ENCODE measurements at regions not wholly inside any gene's neighbourhood (a gene's known extent, or its start where the extent isn't known, plus 50 kb on each side); places are given as distances from the start of the nearest gene placed in this dataset.

DNA sequence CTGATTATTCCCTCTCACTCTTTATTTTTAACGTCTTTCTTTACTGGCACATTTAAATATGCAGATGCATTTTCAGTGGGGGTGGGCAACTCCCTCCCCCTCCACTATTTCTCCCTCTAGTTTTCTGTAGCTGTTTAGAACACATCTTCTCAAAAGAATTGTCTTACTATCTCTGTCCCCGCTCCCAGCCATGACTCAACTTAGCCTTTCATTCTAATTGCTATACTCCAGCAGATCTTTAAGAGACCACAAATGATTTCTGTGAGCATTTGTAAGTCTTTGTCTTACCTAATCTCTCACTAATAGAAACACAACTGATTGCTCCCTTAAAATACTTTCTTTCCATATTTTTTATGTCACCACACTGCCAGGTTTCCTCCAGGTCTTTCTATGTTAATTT, 350.9 kb downstream of the SPRY2 start:
- TF ChIP-seq, protein P1, sequence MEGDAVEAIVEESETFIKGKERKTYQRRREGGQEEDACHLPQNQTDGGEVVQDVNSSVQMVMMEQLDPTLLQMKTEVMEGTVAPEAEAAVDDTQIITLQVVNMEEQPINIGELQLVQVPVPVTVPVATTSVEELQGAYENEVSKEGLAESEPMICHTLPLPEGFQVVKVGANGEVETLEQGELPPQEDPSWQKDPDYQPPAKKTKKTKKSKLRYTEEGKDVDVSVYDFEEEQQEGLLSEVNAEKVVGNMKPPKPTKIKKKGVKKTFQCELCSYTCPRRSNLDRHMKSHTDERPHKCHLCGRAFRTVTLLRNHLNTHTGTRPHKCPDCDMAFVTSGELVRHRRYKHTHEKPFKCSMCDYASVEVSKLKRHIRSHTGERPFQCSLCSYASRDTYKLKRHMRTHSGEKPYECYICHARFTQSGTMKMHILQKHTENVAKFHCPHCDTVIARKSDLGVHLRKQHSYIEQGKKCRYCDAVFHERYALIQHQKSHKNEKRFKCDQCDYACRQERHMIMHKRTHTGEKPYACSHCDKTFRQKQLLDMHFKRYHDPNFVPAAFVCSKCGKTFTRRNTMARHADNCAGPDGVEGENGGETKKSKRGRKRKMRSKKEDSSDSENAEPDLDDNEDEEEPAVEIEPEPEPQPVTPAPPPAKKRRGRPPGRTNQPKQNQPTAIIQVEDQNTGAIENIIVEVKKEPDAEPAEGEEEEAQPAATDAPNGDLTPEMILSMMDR (IDR thresholded peaks at IDR 0.05): no peak
- no peak for TF ChIP-seq POLR2A (IDR thresholded peaks at IDR 0.05)
